GM18873 (cell line): ENCODE measurements at regions not wholly inside any gene's neighbourhood (a gene's known extent, or its start where the extent isn't known, plus 50 kb on each side); places are given as distances from the start of the nearest gene placed in this dataset.
"Not testable (repeated sequence)": the region's sequence is repeated elsewhere in the genome, so short reads cannot be mapped to it uniquely, and the experiment has no call there.

Source experiments
- ATAC-seq: cut with Tn5 transposase; IDR thresholded peaks from one replicate; pipeline ENCODE4 v1.9.1; 2021; ENCODE audit warnings: mild to moderate bottlenecking, moderate library complexity, moderate number of reproducible peaks; ENCODE audit not compliant: unreplicated experiment, low FRiP score

- no peak for ATAC-seq
These were observed 55.1 kb upstream of the TLR4 start for GRCh38 chr9:117649126-117649525.

GRCh38 chr9:117644932-117645636 lies 59.1 kb upstream of the TLR4 start:
- no peak for ATAC-seq

- peak; percentile 80 for ATAC-seq
These were observed 59.9 kb upstream of the TLR4 start for GRCh38 chr9:117644133-117644931.

GRCh38 chr9:117643288-117643654 lies 60.9 kb upstream of the TLR4 start:
- no peak for ATAC-seq

GRCh38 chr9:117642571-117643287 lies 61.5 kb upstream of the TLR4 start:
- not testable (repeated sequence) for ATAC-seq

- ATAC-seq = no peak
These were observed 67.5 kb upstream of the TLR4 start for GRCh38 chr9:117636681-117637080.

GRCh38 chr9:117625154-117625553 lies 79.0 kb upstream of the TLR4 start:
- no peak for ATAC-seq

- ATAC-seq = no peak
These were observed 80.1 kb upstream of the TLR4 start for GRCh38 chr9:117624106-117624505.

GRCh38 chr9:117622347-117622746 lies 81.9 kb upstream of the TLR4 start:
- ATAC-seq = no peak

GRCh38 chr9:117616431-117616831 lies 87.8 kb upstream of the TLR4 start:
- ATAC-seq = no peak

GRCh38 chr9:117612317-117612716 lies 91.9 kb upstream of the TLR4 start:
- ATAC-seq = no peak

GRCh38 chr9:117597977-117598376 lies 106.2 kb upstream of the TLR4 start:
- ATAC-seq = no peak

GRCh38 chr9:117596678-117597077 lies 107.5 kb upstream of the TLR4 start:
- no peak for ATAC-seq

- ATAC-seq = no peak
These were observed 108.6 kb upstream of the TLR4 start for GRCh38 chr9:117595650-117596049.

GRCh38 chr9:117587263-117587662 lies 116.9 kb upstream of the TLR4 start:
- no peak for ATAC-seq

- ATAC-seq = no peak
These were observed 130.1 kb upstream of the TLR4 start for GRCh38 chr9:117574099-117574498.

- ATAC-seq = no peak
These were observed 139.4 kb upstream of the TLR4 start for GRCh38 chr9:117564839-117565238.

GRCh38 chr9:117561761-117562160 lies 142.4 kb upstream of the TLR4 start:
- ATAC-seq = no peak

- no peak for ATAC-seq
These were observed 141.2 kb upstream of the ASTN2 start for GRCh38 chr9:117555964-117556629.

- no peak for ATAC-seq
These were observed 138.0 kb upstream of the ASTN2 start for GRCh38 chr9:117552811-117553210.

- no peak for ATAC-seq
These were observed 136.3 kb upstream of the ASTN2 start for GRCh38 chr9:117551171-117551570.
